ENCODE measurements at regions not wholly inside any gene's neighbourhood (a gene's known extent, or its start where the extent isn't known, plus 50 kb on each side); places are given as distances from the start of the nearest gene placed in this dataset.

- Histone ChIP-seq H3K27me3 (replicated peaks; ENCODE audit: insufficient read depth, low read depth, low read length, poor library complexity) (peaks cover 22% of the 10 kb centered on the region), H3K4me3 (ENCODE audit: low read depth, low read length, poor library complexity, severe bottlenecking) (no peak overlapping the region), H3K9me3 (ENCODE audit: low read depth, low read length, poor library complexity, severe bottlenecking) (no peaks in the 10 kb centered on the region), H3K27ac (ENCODE audit: low read depth, low read length, poor library complexity, severe bottlenecking) (no peak overlapping the region), H3K4me1 (ENCODE audit: insufficient read depth, low read length, poor library complexity, severe bottlenecking) (no peaks in the 10 kb centered on the region), H3K36me3 (ENCODE audit: insufficient read depth, low read length, poor library complexity, severe bottlenecking) (no peaks in the 10 kb centered on the region)
- ChIA-PET POLR2A (ENCODE audit: low non-redundant PET) (no interaction called here), CTCF (interaction anchor here (0.6 kb wide), 1 partner anchor 1589 kb away, joined by 3 read pairs; no protein-coding TSS in a partner anchor)
- TF ChIP-seq CTCF (conservative IDR thresholded peaks at IDR 0.05; ENCODE audit: low read depth, low read length) (no peak), EZH2 (IDR thresholded peaks at IDR 0.05; ENCODE audit: borderline replicate concordance, low read depth, low read length, poor library complexity, severe bottlenecking) (no peak)
- intact Hi-C loops (cut with micrococcal nuclease; ENCODE audit: unreplicated experiment): no loop called here
- no peak for DNase-seq (ENCODE audit: low spot score)
- BruUV-seq (replicated peaks): no TSS peak
Observed at GRCh38 chr7:155885167-155886155, 73.2 kb upstream of the SHH start.

- no TSS peak for BruUV-seq (replicated peaks)
- Histone ChIP-seq H3K27ac (ENCODE audit: low read depth, low read length, poor library complexity, severe bottlenecking) (no peak overlapping the region), H3K4me3 (ENCODE audit: low read depth, low read length, poor library complexity, severe bottlenecking) (no peak overlapping the region), H3K9me3 (ENCODE audit: low read depth, low read length, poor library complexity, severe bottlenecking) (no peaks in the 10 kb centered on the region), H3K27me3 (replicated peaks; ENCODE audit: insufficient read depth, low read depth, low read length, poor library complexity) (peaks cover 23% of the 10 kb centered on the region), H3K36me3 (ENCODE audit: insufficient read depth, low read length, poor library complexity, severe bottlenecking) (no peaks in the 10 kb centered on the region), H3K4me1 (ENCODE audit: insufficient read depth, low read length, poor library complexity, severe bottlenecking) (no peaks in the 10 kb centered on the region)
- no peak for DNase-seq (ENCODE audit: low spot score)
- intact Hi-C loops (cut with micrococcal nuclease; ENCODE audit: unreplicated experiment): no loop called here
- POLR2A ChIA-PET (ENCODE audit: low non-redundant PET): no interaction called here
- TF ChIP-seq EZH2 (IDR thresholded peaks at IDR 0.05; ENCODE audit: borderline replicate concordance, low read depth, low read length, poor library complexity, severe bottlenecking) (no peak), CTCF (conservative IDR thresholded peaks at IDR 0.05; ENCODE audit: low read depth, low read length) (no peak)
- CTCF ChIA-PET: no interaction called here
Observed at GRCh38 chr7:155884225-155885166, 72.2 kb upstream of the SHH start.

- no peak overlapping the region for H3K4me3 ChIP-seq (ENCODE audit: low read depth, low read length, poor library complexity, severe bottlenecking)
- H3K36me3 ChIP-seq (ENCODE audit: insufficient read depth, low read length, poor library complexity, severe bottlenecking): no peaks in the 10 kb centered on the region
- H3K4me1 ChIP-seq (ENCODE audit: insufficient read depth, low read length, poor library complexity, severe bottlenecking): no peaks in the 10 kb centered on the region
- intact Hi-C loops (cut with micrococcal nuclease; ENCODE audit: unreplicated experiment): no loop called here
- no peak overlapping the region for H3K27ac ChIP-seq (ENCODE audit: low read depth, low read length, poor library complexity, severe bottlenecking)
- H3K27me3 ChIP-seq (replicated peaks; ENCODE audit: insufficient read depth, low read depth, low read length, poor library complexity): peaks cover 30% of the 10 kb centered on the region
- BruUV-seq (replicated peaks): no TSS peak
- TF ChIP-seq EZH2 (IDR thresholded peaks at IDR 0.05; ENCODE audit: borderline replicate concordance, low read depth, low read length, poor library complexity, severe bottlenecking) (no peak), CTCF (conservative IDR thresholded peaks at IDR 0.05; ENCODE audit: low read depth, low read length) (no peak)
- ChIA-PET POLR2A (ENCODE audit: low non-redundant PET) (no interaction called here), CTCF (no interaction called here)
- no peak for DNase-seq (ENCODE audit: low spot score)
- H3K9me3 ChIP-seq (ENCODE audit: low read depth, low read length, poor library complexity, severe bottlenecking): no peaks in the 10 kb centered on the region
Observed at GRCh38 chr7:155883491-155884224, 71.4 kb upstream of the SHH start.
